Heart right ventricle (tissue), 16 donors: ENCODE measurements at regions not wholly inside any gene's neighbourhood (a gene's known extent, or its start where the extent isn't known, plus 50 kb on each side); places are given as distances from the start of the nearest gene placed in this dataset.

Experiments
- ATAC-seq, 8 donors: fragments of 200-7000 bp; cut with Tn5 transposase; one replicate each; pipeline ENCODE4 v1.9.1; 2020; ENCODE audit warnings: mild to moderate bottlenecking in 8 of 8, moderate library complexity in 8 of 8, moderate number of reproducible peaks in 1 of 8
- DNase-seq, 2 donors: peaks; one replicate each; pipeline ENCODE4 v3.0.0-alpha.2; 2020
- H3K27ac ChIP-seq, 10 donors: fragments of 200-600 bp; sonication (generic) in 2 of 10; one replicate each; pipeline versions ENCODE4 v1.5.0 to v1.8.0; 2020 to 2022; ENCODE audit warnings: mild to moderate bottlenecking in 3 of 10
- H3K27me3 ChIP-seq, 7 donors: fragments of 200-600 bp; one replicate each; pipeline ENCODE4 v1.8.0; 2021 to 2022; ENCODE audit warnings: mild to moderate bottlenecking in 2 of 7
- H3K36me3 ChIP-seq, 9 donors: fragments of 200-600 bp; sonication (generic) in 1 of 9; one replicate each; pipeline versions ENCODE4 v1.5.0 to v1.8.0; 2020 to 2022; ENCODE audit warnings: mild to moderate bottlenecking in 2 of 9
- H3K4me1 ChIP-seq, 9 donors: fragments of 200-600 bp; sonication (generic) in 1 of 9; one replicate each; pipeline versions ENCODE4 v1.5.0 to v1.8.0; 2020 to 2022; ENCODE audit warnings: mild to moderate bottlenecking in 4 of 9
- H3K4me3 ChIP-seq, 10 donors: fragments of 200-600 bp; sonication (generic) in 2 of 10; one replicate each; pipeline versions ENCODE4 v1.5.0 to v1.8.0; 2020 to 2022; ENCODE audit warnings: mild to moderate bottlenecking in 7 of 10, moderate library complexity in 2 of 10
- H3K9me3 ChIP-seq, 11 donors: fragments of 200-600 bp in 10 of 11; sonication (generic) in 2 of 11; one replicate each; pipeline versions ENCODE4 v1.5.0 to v1.8.0; 2013 to 2022; ENCODE audit warnings: mild to moderate bottlenecking in 2 of 11, control low read depth in 1 of 11, moderate library complexity in 1 of 11
- WGBS, 2 donors: extraction: QIAGEN DNeasy Blood & Tissue Kit; methylation state at CpG; one replicate each; pipeline ENCODE4 v1.1.7; 2013; ENCODE audit warnings: inconsistent platforms in 1 of 2; 5-methylcytosine and 5-hydroxymethylcytosine counted together
- intact Hi-C, 10 donors: fragments of 100-400 bp; cut with DNase I; formaldehyde crosslinking; loops; one replicate each; pipeline versions ENCODE4 v1.11.1 to v1.14.2; 2022
- TF ChIP-seq, protein P1 (sequence below), 9 donors: fragments of 200-600 bp; sonication (generic) in 2 of 9; IDR thresholded peaks; one replicate each; pipeline versions ENCODE4 v1.5.0 to v1.8.0; 2021 to 2022; ENCODE audit warnings: antibody characterized with exemption in 9 of 9, mild to moderate bottlenecking in 5 of 9, moderate library complexity in 1 of 9
- donor health status: Arrhythmogenic right ventricular cardiomyopathy.
- donor health status: ischemic (EF 13 %, LVEDD 7.1; RV severe dilation, severe dysfunction).
- donor health status: healthy with polysubstance abuse.
- donor health status: DM: no; HTN: yes; CAD: no.
- donor health status: DM: no; HTN: no; CAD: no.
- donor health status: ischemic (EF 25% LVEDD 6.9; RV normal size, moderate dysfunction).
- donor health status: ischemic (EF 25% LVEDD 5.7; RV mildly dilated, moderate dysfunction).
- donor health status: healthy.
- donor health status: DM: yes; HTN: yes; CAD: no.
- donor health status: Ischemic cardiomyopathy.
- donor health status: ischemic (EF 35%, LVEDD 5.7; RV mildly dilated, moderate dysfunction).
- donor health status: nonischemic (EF 11% LVEDD 7.7; RV severe dilation, severe dysfunction).
- donor health status: DM: yes; HTN: yes; CAD: no.
- donor health status: PGD.
- donor health status: ischemic (EF 29% LVEDD 5.4; RV normal size, mild dysfunction).
- donor health status: nonischemic (EF 23%, LVEDD 6.1; RV moderate dilation, normal function).

DNA sequence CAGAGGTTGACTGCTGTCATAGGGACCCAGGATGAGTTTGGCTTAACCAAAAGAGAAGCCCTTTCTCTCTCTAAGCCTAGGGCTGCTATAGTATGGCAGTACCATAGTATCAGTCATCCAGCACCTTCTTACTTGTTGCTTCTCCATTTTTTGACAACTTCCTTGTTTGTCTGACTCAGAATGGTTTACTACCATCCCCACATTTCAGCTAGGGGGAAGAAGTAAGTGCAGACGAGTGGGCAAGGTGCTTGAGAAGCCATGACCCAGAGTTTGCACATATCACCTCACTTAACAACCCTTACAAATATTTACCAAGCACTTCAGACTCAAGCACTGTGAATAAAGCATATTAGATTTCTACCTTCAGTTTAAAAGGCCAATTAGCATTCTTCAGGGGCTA is 289.9 kb upstream of the TSHZ2 start:
- Histone ChIP-seq H3K36me3 (no peaks in the 10 kb centered on the region), H3K9me3 (peaks cover 0 to 10% (median 0%) of the 10 kb centered on the region in 11 donors), H3K27ac (no peak overlapping the region), H3K4me3 (no peak overlapping the region), H3K27me3 (peaks cover 0 to 2% (median 0%) of the 10 kb centered on the region in 7 donors), H3K4me1 (no peaks in the 10 kb centered on the region)
- TF ChIP-seq, protein P1, sequence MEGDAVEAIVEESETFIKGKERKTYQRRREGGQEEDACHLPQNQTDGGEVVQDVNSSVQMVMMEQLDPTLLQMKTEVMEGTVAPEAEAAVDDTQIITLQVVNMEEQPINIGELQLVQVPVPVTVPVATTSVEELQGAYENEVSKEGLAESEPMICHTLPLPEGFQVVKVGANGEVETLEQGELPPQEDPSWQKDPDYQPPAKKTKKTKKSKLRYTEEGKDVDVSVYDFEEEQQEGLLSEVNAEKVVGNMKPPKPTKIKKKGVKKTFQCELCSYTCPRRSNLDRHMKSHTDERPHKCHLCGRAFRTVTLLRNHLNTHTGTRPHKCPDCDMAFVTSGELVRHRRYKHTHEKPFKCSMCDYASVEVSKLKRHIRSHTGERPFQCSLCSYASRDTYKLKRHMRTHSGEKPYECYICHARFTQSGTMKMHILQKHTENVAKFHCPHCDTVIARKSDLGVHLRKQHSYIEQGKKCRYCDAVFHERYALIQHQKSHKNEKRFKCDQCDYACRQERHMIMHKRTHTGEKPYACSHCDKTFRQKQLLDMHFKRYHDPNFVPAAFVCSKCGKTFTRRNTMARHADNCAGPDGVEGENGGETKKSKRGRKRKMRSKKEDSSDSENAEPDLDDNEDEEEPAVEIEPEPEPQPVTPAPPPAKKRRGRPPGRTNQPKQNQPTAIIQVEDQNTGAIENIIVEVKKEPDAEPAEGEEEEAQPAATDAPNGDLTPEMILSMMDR (IDR thresholded peaks at IDR 0.05): no peak
- intact Hi-C loops: no loop called here
- ATAC-seq: no peak
- DNase-seq: no peak
- 59 to 71% methylated on average over 1 of the region's 1 CpG for WGBS, 2 donors

DNA sequence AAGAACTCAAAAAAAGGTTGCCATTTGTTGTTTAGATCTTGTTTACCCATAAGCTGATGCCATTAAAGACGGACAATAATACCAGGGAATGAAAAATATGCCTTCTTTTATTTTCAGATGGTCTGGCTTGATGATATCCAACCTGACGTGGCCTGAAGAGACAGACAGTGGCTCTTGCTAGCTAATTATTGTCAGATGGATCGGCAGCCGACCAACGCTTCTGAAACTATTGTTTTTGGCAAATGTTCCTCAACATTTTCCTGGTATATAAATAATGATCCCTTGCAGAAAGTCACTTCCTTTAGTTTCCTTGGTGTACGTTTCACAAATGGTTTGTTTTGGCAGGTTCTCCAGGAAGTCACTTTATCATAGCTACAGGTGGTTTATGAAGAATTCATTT is 290.9 kb upstream of the TSHZ2 start:
- TF ChIP-seq, protein P1 (IDR thresholded peaks at IDR 0.05): no peak
- H3K4me1 ChIP-seq: no peaks in the 10 kb centered on the region
- no peak for ATAC-seq

DNA sequence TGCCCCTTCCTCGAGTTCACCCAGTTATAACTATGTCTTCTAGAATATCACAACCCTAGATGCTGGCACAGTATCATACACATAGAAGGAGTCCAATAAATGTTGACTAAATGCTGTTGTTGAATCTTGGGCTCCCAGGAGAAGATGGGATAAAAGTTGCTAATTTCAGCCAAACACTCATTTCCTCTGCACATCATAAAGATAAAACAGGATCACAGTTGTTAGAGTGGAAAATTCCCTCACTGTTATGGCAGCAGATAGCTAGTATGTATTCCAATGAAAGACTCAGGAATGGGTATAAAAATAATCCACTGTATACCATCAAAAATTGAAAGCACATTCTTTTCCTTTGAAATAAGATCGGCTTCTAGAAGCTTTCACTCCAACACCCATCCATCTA is 294.9 kb upstream of the TSHZ2 start:
- Histone ChIP-seq H3K36me3 (no peaks in the 10 kb centered on the region), H3K27ac (no peak overlapping the region), H3K4me1 (peaks cover 0 to 6% (median 0%) of the 10 kb centered on the region in 9 donors), H3K9me3 (peaks cover 0 to 10% (median 0%) of the 10 kb centered on the region in 11 donors), H3K4me3 (no peak overlapping the region), H3K27me3 (peaks cover 0 to 7% (median 0%) of the 10 kb centered on the region in 7 donors)
- DNase-seq: no peak
- TF ChIP-seq, protein P1 (IDR thresholded peaks at IDR 0.05): no peak
- 58 to 69% methylated on average over 2 of the region's 2 CpGs for WGBS, 2 donors
- ATAC-seq: no peak
- intact Hi-C loops: no loop called here

More for the DNA sequence above, 290.9 kb upstream of the TSHZ2 start:
- no peak overlapping the region for H3K4me3 ChIP-seq
- H3K27me3 ChIP-seq: peaks cover 0 to 7% (median 0%) of the 10 kb centered on the region in 7 donors
- DNase-seq: no peak
- WGBS, 2 donors: 43 to 59% methylated on average over 6 of the region's 6 CpGs
- no peak overlapping the region for H3K27ac ChIP-seq
- intact Hi-C loops: no loop called here
- H3K9me3 ChIP-seq: peaks cover 0 to 10% (median 0%) of the 10 kb centered on the region in 11 donors
- H3K36me3 ChIP-seq: no peaks in the 10 kb centered on the region

DNA sequence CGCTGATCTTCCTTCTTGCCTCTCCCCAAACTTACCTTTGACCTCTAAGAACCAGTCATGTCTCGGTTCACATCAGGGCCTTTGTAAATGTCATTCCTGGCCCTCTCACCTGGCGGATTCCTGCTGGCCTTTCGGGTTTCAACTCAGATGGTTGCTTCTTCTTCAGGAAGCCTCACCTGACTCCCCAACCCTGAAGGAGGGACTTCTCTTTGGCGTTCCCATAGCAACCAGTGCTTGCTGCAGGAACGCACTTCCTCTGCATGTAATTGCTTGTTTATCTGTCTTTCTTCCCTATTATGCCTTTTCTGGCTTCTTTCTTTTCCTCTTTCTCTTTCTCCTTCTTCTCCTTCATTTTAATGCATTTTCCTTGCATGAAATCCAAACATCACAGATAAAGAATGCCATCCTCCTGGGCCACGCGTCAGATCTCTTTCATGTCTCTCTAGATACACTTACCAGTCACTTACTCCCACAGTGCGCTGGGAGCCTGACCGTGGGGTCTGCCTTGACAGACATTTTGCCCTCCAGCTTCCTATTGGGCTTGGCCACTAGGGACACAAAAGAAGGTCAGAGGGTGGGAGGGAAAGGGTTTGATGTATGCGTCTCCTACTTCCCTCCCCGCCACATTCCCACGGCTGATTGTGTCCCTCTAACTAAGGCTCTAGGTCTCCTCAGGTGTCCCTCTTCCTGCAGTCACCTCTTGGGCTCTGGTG is 295.7 kb upstream of the TSHZ2 start:
- H3K27me3 ChIP-seq: peaks cover 0 to 7% (median 0%) of the 10 kb centered on the region in 7 donors
- H3K9me3 ChIP-seq: peaks cover 0 to 7% (median 0%) of the 10 kb centered on the region in 11 donors
- no peaks in the 10 kb centered on the region for H3K36me3 ChIP-seq
- ATAC-seq (no peak), DNase-seq (no peak)
- peaks cover 0 to 6% (median 0%) of the 10 kb centered on the region in 9 donors for H3K4me1 ChIP-seq
- no peak overlapping the region for H3K27ac ChIP-seq
- no peak overlapping the region for H3K4me3 ChIP-seq
- WGBS, 2 donors: 76 to 78% methylated on average over 13 of the region's 13 CpGs
- TF ChIP-seq, protein P1 (IDR thresholded peaks at IDR 0.05): no peak
- intact Hi-C loops: no loop called here
